GM23338 (cell line): ENCODE measurements at regions not wholly inside any gene's neighbourhood (a gene's known extent, or its start where the extent isn't known, plus 50 kb on each side); places are given as distances from the start of the nearest gene placed in this dataset.

Experiments
- CREB1 ChIP-seq: fragments of 250-450 bp; sonication (Bioruptor Pico); IDR thresholded peaks from 2 replicates; pipeline ENCODE4 v1.5.0; 2020; ENCODE audit warnings: low read depth, mild to moderate bottlenecking, moderate library complexity
- CTCF ChIP-seq, 2 experiments: fragments of 200-600 bp in 1 of 2; sonication (generic) in 1 of 2; conservative IDR thresholded peaks; 2 replicates each; pipeline versions ENCODE4 v1.5.1 to v1.6.1; 2016 to 2017; ENCODE audit warnings: antibody characterized with exemption in 2 of 2, low read depth in 2 of 2, mild to moderate bottlenecking in 2 of 2, moderate library complexity in 1 of 2
- EZH2 ChIP-seq: fragments of 200-600 bp; sonication (generic); IDR thresholded peaks from one replicate; pipeline ENCODE4 v1.8.0; 2017; ENCODE audit warnings: antibody characterized with exemption, mild to moderate bottlenecking, low read depth; ENCODE audit not compliant: unreplicated experiment
- EZH2phosphoT487 ChIP-seq: fragments of 200-600 bp; sonication (generic); IDR thresholded peaks from one replicate; pipeline ENCODE4 v1.8.1; 2018; ENCODE audit warnings: antibody characterized with exemption; ENCODE audit not compliant: unreplicated experiment
- JUNB ChIP-seq: IDR thresholded peaks from one replicate; pipeline ENCODE4 v1.6.1; 2016; ENCODE audit warnings: antibody characterized with exemption; ENCODE audit not compliant: unreplicated experiment
- NANOG ChIP-seq: IDR thresholded peaks from 2 replicates; pipeline ENCODE4 v1.6.1; 2016; ENCODE audit warnings: antibody characterized with exemption, borderline replicate concordance
- POLR2AphosphoS5 ChIP-seq: IDR thresholded peaks from 2 replicates; pipeline ENCODE4 v1.6.1; 2016; ENCODE audit warnings: antibody characterized with exemption, low read depth
- ZNF114 ChIP-seq: fragments of 250-450 bp; sonication (Bioruptor Pico); IDR thresholded peaks from 2 replicates; pipeline ENCODE4 v1.5.0; 2020; ENCODE audit warnings: mild to moderate bottlenecking, moderate library complexity
- ZNF331 ChIP-seq: fragments of 250-450 bp; sonication (Bioruptor Pico); IDR thresholded peaks from 2 replicates; pipeline ENCODE4 v1.5.0; 2020; ENCODE audit warnings: low read depth, mild to moderate bottlenecking, moderate library complexity
- TF ChIP-seq, protein P1 (sequence below): IDR thresholded peaks from one replicate; pipeline ENCODE4 v1.6.1; 2018; ENCODE audit warnings: antibody characterized with exemption; ENCODE audit not compliant: unreplicated experiment
- TF ChIP-seq, protein P2 (sequence below): fragments of 250-450 bp; sonication (Bioruptor Pico); IDR thresholded peaks from 2 replicates; pipeline ENCODE4 v1.5.0; 2020; ENCODE audit warnings: mild to moderate bottlenecking, moderate library complexity
- TF ChIP-seq, protein P3 (sequence below): IDR thresholded peaks from 2 replicates; pipeline ENCODE4 v1.6.1; 2016; ENCODE audit warnings: antibody characterized with exemption

GRCh38 chr18:78753240-78753639 is 226.4 kb upstream of the SALL3 start:
- TF ChIP-seq CTCF (conservative IDR thresholded peaks at IDR 0.05; ENCODE audit: low read depth in 2 of 2) (no peak), EZH2 (no peak), POLR2AphosphoS5 (no peak), EZH2phosphoT487 (no peak), CREB1 (CRISPR knock-in tag) (no peak), ZNF114 (CRISPR knock-in tag) (no peak), JUNB (no peak), ZNF331 (CRISPR knock-in tag) (no peak), NANOG (no peak)
- TF ChIP-seq, protein P1, sequence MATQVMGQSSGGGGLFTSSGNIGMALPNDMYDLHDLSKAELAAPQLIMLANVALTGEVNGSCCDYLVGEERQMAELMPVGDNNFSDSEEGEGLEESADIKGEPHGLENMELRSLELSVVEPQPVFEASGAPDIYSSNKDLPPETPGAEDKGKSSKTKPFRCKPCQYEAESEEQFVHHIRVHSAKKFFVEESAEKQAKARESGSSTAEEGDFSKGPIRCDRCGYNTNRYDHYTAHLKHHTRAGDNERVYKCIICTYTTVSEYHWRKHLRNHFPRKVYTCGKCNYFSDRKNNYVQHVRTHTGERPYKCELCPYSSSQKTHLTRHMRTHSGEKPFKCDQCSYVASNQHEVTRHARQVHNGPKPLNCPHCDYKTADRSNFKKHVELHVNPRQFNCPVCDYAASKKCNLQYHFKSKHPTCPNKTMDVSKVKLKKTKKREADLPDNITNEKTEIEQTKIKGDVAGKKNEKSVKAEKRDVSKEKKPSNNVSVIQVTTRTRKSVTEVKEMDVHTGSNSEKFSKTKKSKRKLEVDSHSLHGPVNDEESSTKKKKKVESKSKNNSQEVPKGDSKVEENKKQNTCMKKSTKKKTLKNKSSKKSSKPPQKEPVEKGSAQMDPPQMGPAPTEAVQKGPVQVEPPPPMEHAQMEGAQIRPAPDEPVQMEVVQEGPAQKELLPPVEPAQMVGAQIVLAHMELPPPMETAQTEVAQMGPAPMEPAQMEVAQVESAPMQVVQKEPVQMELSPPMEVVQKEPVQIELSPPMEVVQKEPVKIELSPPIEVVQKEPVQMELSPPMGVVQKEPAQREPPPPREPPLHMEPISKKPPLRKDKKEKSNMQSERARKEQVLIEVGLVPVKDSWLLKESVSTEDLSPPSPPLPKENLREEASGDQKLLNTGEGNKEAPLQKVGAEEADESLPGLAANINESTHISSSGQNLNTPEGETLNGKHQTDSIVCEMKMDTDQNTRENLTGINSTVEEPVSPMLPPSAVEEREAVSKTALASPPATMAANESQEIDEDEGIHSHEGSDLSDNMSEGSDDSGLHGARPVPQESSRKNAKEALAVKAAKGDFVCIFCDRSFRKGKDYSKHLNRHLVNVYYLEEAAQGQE = no peak
- TF ChIP-seq, protein P2, sequence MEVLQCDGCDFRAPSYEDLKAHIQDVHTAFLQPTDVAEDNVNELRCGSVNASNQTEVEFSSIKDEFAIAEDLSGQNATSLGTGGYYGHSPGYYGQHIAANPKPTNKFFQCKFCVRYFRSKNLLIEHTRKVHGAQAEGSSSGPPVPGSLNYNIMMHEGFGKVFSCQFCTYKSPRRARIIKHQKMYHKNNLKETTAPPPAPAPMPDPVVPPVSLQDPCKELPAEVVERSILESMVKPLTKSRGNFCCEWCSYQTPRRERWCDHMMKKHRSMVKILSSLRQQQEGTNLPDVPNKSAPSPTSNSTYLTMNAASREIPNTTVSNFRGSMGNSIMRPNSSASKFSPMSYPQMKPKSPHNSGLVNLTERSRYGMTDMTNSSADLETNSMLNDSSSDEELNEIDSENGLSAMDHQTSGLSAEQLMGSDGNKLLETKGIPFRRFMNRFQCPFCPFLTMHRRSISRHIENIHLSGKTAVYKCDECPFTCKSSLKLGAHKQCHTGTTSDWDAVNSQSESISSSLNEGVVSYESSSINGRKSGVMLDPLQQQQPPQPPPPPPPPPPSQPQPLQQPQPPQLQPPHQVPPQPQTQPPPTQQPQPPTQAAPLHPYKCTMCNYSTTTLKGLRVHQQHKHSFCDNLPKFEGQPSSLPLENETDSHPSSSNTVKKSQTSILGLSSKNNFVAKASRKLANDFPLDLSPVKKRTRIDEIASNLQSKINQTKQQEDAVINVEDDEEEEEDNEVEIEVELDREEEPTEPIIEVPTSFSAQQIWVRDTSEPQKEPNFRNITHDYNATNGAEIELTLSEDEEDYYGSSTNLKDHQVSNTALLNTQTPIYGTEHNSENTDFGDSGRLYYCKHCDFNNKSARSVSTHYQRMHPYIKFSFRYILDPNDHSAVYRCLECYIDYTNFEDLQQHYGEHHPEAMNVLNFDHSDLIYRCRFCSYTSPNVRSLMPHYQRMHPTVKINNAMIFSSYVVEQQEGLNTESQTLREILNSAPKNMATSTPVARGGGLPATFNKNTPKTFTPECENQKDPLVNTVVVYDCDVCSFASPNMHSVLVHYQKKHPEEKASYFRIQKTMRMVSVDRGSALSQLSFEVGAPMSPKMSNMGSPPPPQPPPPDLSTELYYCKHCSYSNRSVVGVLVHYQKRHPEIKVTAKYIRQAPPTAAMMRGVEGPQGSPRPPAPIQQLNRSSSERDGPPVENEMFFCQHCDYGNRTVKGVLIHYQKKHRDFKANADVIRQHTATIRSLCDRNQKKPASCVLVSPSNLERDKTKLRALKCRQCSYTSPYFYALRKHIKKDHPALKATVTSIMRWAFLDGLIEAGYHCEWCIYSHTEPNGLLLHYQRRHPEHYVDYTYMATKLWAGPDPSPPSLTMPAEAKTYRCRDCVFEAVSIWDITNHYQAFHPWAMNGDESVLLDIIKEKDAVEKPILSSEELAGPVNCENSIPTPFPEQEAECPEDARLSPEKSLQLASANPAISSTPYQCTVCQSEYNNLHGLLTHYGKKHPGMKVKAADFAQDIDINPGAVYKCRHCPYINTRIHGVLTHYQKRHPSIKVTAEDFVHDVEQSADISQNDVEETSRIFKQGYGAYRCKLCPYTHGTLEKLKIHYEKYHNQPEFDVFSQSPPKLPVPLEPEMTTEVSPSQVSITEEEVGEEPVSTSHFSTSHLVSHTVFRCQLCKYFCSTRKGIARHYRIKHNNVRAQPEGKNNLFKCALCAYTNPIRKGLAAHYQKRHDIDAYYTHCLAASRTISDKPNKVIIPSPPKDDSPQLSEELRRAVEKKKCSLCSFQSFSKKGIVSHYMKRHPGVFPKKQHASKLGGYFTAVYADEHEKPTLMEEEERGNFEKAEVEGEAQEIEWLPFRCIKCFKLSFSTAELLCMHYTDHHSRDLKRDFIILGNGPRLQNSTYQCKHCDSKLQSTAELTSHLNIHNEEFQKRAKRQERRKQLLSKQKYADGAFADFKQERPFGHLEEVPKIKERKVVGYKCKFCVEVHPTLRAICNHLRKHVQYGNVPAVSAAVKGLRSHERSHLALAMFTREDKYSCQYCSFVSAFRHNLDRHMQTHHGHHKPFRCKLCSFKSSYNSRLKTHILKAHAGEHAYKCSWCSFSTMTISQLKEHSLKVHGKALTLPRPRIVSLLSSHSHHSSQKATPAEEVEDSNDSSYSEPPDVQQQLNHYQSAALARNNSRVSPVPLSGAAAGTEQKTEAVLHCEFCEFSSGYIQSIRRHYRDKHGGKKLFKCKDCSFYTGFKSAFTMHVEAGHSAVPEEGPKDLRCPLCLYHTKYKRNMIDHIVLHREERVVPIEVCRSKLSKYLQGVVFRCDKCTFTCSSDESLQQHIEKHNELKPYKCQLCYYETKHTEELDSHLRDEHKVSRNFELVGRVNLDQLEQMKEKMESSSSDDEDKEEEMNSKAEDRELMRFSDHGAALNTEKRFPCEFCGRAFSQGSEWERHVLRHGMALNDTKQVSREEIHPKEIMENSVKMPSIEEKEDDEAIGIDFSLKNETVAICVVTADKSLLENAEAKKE (CRISPR knock-in tag) = no peak
- TF ChIP-seq, protein P3, sequence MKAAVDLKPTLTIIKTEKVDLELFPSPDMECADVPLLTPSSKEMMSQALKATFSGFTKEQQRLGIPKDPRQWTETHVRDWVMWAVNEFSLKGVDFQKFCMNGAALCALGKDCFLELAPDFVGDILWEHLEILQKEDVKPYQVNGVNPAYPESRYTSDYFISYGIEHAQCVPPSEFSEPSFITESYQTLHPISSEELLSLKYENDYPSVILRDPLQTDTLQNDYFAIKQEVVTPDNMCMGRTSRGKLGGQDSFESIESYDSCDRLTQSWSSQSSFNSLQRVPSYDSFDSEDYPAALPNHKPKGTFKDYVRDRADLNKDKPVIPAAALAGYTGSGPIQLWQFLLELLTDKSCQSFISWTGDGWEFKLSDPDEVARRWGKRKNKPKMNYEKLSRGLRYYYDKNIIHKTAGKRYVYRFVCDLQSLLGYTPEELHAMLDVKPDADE = no peak
